HG02623 (cell line): ENCODE measurements at regions not wholly inside any gene's neighbourhood (a gene's known extent, or its start where the extent isn't known, plus 50 kb on each side); places are given as distances from the start of the nearest gene placed in this dataset.

Experiments used
- ATAC-seq: cut with Tn5 transposase; IDR thresholded peaks from one replicate; pipeline ENCODE4 v1.9.1; 2021; ENCODE audit warnings: moderate library complexity; ENCODE audit not compliant: unreplicated experiment

DNA sequence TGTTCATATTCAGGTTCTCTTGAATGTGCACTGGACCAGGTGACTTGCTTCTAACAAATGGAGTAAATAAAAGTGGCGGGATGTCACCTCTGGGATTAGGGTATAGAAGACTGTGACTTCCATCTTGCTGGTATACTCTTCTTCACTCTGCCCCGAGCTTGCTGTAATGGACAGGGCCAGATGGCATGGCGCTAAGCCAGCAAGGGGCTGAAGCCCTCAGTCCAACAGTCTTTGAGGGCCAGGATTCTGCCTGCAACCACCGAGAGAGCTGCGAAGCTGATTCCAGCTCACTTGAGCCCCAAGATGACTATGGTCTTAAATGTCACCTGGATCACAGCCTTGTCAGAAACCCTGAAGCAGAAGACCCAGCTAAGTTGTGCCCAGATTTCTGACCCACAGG is 600.0 kb downstream of the FGF9 start:
- no peak for ATAC-seq

GRCh38 chr13:22271903-22272302 is 601.0 kb downstream of the FGF9 start:
- no peak for ATAC-seq

DNA sequence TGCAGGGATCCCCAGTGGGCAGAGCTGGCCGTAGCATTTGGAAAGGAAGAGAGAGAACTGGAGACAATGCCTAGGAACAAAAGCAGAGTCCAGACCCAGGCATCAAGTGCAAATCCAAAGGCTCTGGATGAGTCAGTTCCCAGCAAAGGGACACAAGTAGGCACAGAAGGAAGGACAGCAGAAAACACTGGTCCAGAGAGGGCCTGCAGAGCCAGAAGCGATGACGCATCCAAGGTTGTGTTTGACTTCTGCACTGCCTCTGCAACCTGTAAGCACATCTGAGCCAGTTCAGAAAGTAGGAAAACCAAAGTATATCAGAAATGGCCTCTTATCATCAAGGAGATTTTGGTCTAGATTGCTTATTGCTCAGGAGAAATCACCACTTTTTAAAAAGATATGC is 604.5 kb downstream of the FGF9 start:
- ATAC-seq = no peak

GRCh38 chr13:22276616-22277015 is 605.7 kb downstream of the FGF9 start:
- no peak for ATAC-seq

GRCh38 chr13:22278336-22278929 is 607.6 kb downstream of the FGF9 start:
- no peak for ATAC-seq

DNA sequence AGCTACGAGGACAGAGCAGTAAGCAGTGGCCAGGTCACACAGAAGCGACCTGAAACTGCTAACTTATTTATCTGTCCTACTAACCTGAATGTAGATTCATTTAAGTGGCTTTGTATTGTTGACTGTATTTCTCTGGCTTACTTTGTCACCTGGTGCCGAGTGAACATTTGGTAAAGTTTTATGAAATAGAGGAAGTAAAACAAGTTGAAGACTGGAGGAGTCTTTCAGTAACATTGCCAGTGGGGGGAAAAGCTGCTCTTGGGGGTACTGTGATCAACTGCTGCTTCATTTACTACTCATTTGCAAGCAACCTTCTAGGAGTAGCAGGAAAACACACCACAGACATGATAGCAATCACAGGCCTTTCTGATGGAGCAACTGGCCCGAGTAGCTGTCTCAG is 615.0 kb downstream of the FGF9 start:
- no peak for ATAC-seq

- no peak for ATAC-seq
Measured at GRCh38 chr13:22286338-22286737, 615.5 kb downstream of the FGF9 start.

GRCh38 chr13:22287343-22287920 is 616.6 kb downstream of the FGF9 start:
- ATAC-seq = no peak

- ATAC-seq = no peak
Measured at GRCh38 chr13:22288496-22288895, 617.6 kb downstream of the FGF9 start.

DNA sequence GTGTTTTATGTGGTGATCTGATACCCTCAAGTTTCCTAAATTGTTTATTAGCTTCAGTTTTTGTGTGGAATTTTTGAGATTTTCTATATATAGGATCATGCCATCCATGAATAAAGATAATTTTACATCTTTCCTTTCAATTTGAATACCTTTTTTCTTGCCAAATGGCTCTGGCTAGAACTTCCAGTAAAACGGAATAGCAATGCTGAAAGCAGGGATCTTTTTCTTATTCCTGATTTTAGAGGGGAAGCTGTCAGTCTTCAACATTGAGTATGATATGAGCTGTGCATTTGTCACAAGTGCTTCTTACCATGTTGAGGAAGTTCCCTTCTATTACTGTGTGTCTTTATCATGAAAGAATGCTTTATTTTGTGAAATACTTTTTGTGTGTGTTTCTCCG is 618.8 kb downstream of the FGF9 start:
- ATAC-seq = no peak

GRCh38 chr13:22298530-22298929 is 627.7 kb downstream of the FGF9 start:
- ATAC-seq = no peak

GRCh38 chr13:22311734-22312404 is 641.0 kb downstream of the FGF9 start:
- ATAC-seq = no peak

- no peak for ATAC-seq
Measured at GRCh38 chr13:22312405-22312803, 641.5 kb downstream of the FGF9 start.

DNA sequence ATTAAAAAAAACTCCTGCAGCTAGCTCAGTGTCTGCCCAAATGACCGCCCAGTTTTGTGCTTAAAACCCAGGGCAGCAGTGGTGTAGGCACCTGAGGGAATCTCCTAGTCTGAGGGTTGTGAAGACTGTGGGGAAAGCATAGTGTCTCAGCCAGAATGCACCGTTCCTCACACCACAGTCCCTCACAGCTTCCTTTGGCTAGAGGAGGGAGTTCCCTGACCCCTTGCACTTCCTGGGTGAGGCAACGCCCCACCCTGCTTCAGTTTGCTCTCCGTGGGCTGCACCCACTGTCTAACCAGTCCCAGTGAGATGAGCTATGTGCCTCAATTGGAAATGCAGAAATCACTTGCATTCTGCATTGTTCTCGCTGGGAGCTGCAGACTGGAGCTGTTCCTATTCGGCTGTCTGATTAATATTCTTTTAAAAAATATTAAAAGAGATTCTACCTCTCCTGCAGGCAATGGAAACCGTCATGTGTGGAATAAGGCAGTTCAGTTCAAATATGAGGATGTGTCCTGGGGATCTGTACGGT is 645.7 kb downstream of the FGF9 start:
- ATAC-seq = no peak

- ATAC-seq = no peak
Measured at GRCh38 chr13:22320991-22321390, 650.1 kb downstream of the FGF9 start.

- no peak for ATAC-seq
Measured at GRCh38 chr13:22325761-22326160, 654.9 kb downstream of the FGF9 start.

DNA sequence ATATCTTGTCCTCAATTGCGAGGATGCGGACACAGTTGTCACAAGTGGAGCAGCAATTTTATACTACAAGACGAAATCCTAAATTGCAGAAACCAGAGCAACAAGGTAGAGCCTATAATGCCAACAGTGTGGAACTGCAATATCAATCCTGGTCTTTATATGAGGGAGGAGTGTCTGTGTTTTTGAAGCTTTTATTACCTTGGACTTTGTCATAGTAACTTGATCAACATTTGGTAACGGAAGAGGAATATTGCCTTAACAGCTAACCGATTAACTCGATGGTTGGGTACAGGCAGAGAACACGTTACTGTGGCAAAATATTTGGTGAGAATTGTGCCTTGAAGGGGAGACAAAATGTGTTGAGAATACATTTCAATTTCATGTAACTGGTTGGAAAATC is 661.5 kb downstream of the FGF9 start:
- ATAC-seq = no peak

GRCh38 chr13:22336460-22336859 is 665.6 kb downstream of the FGF9 start:
- no peak for ATAC-seq

DNA sequence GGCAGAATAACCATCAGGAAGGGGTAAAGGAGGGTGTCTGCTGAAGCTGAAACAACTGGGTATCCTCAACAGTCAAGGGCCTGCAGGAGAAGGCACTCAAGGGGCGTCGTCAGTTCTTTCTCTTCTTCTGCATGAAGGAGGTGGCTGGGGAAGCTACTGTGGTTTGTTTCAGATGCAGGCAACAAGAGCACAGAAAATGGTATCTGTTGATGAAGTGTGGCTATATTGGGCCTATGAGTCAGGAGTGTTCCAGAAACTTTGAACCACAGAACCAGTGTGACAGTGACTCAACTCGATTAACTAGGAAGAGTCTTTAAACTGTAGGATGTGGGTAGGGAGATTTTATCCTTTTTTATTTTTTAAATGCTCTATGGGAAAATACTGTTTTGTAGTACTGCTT is 686.3 kb downstream of the FGF9 start:
- no peak for ATAC-seq

GRCh38 chr13:22369090-22369489 is 698.2 kb downstream of the FGF9 start:
- no peak for ATAC-seq

- ATAC-seq = no peak
Measured at GRCh38 chr13:22369840-22370239, 699.0 kb downstream of the FGF9 start.

DNA sequence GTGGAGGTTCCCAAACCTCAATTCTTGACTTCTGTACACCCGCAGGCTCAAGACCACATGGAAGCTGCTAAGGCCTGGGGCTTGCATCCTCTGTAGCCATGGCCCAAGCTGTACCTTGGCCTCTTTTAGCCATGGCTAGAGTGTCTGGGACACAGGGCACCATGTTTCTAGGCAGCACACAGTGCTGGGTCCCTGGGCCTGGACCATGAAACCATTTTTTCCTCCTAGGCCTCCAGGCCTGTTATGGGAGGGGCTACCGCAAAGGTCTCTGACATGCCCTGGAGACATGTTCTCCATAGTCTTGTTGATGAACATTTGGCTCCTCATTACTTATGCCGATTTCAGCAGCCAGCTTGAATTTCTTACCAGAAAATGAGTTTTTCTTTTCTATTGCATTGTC is 701.4 kb downstream of the FGF9 start:
- no peak for ATAC-seq
